Kidney capillary endothelial cell (primary cell): ENCODE measurements at regions not wholly inside any gene's neighbourhood (a gene's known extent, or its start where the extent isn't known, plus 50 kb on each side); places are given as distances from the start of the nearest gene placed in this dataset.

Experiments
- DNase-seq: peaks from one replicate; pipeline ENCODE4 v3.0.0-alpha.2; 2018; ENCODE audit warnings: low spot score

GRCh38 chr20:56925082-56925830, 296.1 kb downstream of the TFAP2C start:
- no peak for DNase-seq

- no peak for DNase-seq
Measured at GRCh38 chr20:56925831-56926170, 296.7 kb downstream of the TFAP2C start.

- no peak for DNase-seq
Measured at GRCh38 chr20:56926501-56926900, 297.4 kb downstream of the TFAP2C start.

- no peak for DNase-seq
Measured at GRCh38 chr20:56927127-56927526, 298.0 kb downstream of the TFAP2C start.

- no peak for DNase-seq
Measured at GRCh38 chr20:56928007-56928406, 298.9 kb downstream of the TFAP2C start.

GRCh38 chr20:56929606-56930005, 300.5 kb downstream of the TFAP2C start:
- DNase-seq = no peak

GRCh38 chr20:56930876-56931275, 301.8 kb downstream of the TFAP2C start:
- no peak for DNase-seq

GRCh38 chr20:56932575-56933330, 303.6 kb downstream of the TFAP2C start:
- DNase-seq = no peak

GRCh38 chr20:56933331-56933698, 304.2 kb downstream of the TFAP2C start:
- DNase-seq = no peak

GRCh38 chr20:56934888-56935287, 305.8 kb downstream of the TFAP2C start:
- DNase-seq = no peak

GRCh38 chr20:56940466-56940865, 311.4 kb downstream of the TFAP2C start:
- no peak for DNase-seq

GRCh38 chr20:56941101-56941686, 312.1 kb downstream of the TFAP2C start:
- DNase-seq = no peak

- DNase-seq = no peak
Measured at GRCh38 chr20:56943946-56944945, 315.1 kb downstream of the TFAP2C start.

GRCh38 chr20:56945057-56945456, 316.0 kb downstream of the TFAP2C start:
- DNase-seq = no peak

GRCh38 chr20:56945901-56946300, 316.8 kb downstream of the TFAP2C start:
- no peak for DNase-seq

GRCh38 chr20:56949318-56949717, 317.1 kb downstream of the BMP7 start:
- DNase-seq = no peak

- no peak for DNase-seq
Measured at GRCh38 chr20:56952258-56953047, 314.0 kb downstream of the BMP7 start.

GRCh38 chr20:56953048-56953586, 313.3 kb downstream of the BMP7 start:
- DNase-seq = no peak

GRCh38 chr20:56954797-56955196, 311.6 kb downstream of the BMP7 start:
- no peak for DNase-seq

GRCh38 chr20:56955680-56956079, 310.8 kb downstream of the BMP7 start:
- DNase-seq = no peak

- no peak for DNase-seq
Measured at GRCh38 chr20:56956534-56956933, 309.9 kb downstream of the BMP7 start.
